Anterior cingulate cortex (tissue), 58 donors: ENCODE measurements at regions not wholly inside any gene's neighbourhood (a gene's known extent, or its start where the extent isn't known, plus 50 kb on each side); places are given as distances from the start of the nearest gene placed in this dataset.
"Not testable (repeated sequence)": the region's sequence is repeated elsewhere in the genome, so short reads cannot be mapped to it uniquely, and the experiment has no call there.

ENCODE experiments used
- DNase-seq, 58 donors: peaks; one replicate each; lab custom pipeline; 2025; lab: John Stamatoyannopoulos, UW

DNA sequence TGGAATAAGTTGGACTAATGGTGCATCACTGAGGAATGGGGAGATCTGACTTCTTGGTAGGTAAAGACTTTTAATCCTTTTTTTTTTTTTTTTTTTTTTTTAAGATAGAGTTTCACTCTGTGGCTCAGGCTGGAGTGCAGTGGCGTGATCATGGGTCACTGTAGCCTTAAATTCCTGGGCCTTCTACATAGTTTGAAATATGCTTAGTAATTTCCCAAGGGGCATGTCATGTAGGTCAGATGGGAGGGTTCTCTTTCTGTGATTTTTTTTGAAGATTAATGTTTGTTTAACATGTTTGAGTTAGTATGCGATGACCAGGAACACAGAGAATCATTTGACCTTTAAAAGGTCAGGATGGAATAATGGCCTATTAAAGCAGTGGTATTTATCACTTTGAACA lies 129.1 kb downstream of the S1PR1 start:
- no peak for DNase-seq

DNA sequence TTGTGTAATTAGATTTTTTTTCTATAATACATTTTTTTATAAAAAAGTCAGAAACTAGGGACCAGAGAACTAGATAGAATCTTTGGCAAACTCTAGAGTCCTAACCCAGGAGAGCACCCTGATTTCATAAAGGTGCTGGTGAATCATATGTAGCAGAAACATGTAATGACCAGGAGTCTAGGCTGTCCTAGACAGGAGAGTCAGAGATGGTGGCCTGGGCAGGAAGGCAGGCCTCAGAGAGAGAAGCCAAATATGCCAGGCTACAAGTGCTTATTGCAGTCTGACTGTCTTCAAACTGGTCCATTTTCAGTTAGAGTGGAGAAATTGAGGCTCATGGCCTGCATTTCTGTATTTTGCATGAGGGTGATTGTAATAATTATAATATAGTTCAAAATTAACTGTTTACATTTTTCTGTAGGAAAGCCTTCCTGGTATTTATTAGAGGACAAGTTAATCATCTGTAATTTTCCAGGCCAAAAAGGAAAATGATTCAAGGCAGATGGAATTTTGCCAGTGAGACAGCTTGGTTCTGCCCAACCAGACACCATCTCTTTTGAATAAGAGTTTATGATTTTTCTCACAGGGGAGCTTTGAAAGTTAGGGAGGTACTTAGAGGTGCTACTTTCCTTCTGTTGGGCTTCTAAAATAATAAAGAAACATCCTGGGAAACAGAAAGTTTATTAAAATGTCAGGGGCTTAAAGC lies 129.8 kb downstream of the S1PR1 start:
- DNase-seq = no peak

DNA sequence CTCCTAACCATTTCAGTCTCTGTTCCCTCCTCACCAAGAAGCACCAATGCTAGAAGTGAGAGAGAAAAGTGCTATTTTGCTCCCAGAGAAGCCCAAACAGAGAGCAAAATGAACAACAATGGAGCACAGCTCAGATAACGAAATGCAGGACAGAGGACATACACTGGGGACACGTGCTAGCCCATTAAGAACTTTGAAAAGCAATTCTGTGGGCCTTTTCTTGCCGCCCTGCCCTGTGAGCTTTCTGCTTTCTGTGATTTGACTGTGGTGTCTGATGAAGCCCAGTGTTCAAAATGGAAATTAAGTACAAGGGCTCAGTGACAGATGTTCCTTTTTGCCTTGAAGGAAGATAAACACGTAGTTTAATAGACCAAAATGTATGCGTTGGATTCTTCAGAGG lies 130.8 kb downstream of the S1PR1 start:
- no peak for DNase-seq

DNA sequence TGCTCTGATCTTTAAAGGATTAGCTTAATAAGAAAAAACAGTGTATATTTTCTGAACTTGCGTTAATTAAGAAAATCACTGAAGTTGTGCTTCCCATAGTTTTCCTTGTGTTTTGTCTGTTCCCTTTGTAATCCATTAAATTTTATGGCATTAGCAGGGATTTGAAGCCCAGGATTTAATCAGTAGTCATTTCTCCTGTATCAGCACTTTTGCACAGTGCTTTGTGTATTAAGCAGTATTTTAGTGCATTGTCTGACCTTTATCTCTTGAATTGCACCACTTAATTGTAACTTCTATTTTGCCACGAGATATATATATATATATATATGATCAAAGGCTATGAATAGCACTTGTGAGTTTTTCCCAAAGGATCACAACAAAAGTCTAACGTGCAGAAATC lies 133.7 kb downstream of the S1PR1 start:
- DNase-seq = no peak

DNA sequence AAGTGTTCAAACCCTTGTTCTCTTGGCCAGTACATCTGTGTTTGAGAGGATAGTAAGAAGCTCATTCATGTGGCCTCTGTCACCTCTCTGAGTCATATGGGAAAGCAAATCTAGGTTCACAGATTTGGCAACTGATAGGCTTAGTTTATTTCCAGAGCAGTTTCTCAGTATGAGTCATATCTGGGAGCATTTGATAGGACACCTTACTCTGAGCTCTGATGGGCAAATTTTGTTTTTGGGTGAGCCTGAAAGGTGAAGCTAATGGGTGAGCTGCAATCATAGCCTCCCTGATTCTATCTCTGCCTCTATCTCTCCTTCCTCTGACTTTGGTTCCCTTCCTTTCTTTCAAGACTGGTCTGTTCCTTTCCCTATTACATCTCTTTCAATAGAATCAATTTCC lies 134.4 kb downstream of the S1PR1 start:
- no peak for DNase-seq

DNA sequence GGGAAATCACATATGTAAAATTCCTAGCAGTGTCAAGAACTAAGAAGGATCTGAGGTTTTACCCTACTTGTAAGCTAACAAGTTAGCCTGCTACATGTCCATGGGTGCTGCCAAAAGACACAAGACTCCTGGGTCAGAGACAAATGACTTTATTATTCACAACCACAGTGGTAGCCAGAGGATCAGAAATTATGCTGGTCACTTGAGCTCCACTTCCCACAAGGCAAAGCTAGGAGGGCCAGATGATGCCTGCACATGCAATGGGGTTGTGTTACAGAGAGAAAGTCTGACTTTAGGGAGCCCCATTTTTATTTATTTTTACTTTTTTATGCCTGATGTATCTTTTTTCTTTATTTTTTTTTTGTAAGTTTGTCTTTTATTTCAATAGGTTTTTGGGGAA lies 136.8 kb downstream of the S1PR1 start:
- no peak for DNase-seq

DNA sequence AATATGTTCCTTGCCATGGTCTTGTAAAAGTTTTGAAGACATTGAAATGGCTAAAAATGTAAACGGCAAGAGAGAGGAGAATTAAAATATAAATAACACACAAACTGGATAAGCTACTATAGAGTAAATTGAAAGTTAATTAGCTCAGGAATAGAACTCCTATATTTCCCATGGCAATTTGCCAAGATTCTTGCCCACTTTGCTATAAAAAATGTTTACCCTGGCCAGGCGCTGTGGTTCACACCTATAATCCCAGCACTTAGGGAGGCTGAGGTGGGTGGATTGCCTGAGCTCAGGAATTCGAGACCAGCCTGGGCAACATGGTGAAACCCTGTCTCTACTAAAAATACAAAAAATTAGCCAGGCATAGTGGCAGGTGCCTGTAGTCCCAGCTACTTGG lies 138.6 kb downstream of the S1PR1 start:
- not testable (repeated sequence) for DNase-seq

DNA sequence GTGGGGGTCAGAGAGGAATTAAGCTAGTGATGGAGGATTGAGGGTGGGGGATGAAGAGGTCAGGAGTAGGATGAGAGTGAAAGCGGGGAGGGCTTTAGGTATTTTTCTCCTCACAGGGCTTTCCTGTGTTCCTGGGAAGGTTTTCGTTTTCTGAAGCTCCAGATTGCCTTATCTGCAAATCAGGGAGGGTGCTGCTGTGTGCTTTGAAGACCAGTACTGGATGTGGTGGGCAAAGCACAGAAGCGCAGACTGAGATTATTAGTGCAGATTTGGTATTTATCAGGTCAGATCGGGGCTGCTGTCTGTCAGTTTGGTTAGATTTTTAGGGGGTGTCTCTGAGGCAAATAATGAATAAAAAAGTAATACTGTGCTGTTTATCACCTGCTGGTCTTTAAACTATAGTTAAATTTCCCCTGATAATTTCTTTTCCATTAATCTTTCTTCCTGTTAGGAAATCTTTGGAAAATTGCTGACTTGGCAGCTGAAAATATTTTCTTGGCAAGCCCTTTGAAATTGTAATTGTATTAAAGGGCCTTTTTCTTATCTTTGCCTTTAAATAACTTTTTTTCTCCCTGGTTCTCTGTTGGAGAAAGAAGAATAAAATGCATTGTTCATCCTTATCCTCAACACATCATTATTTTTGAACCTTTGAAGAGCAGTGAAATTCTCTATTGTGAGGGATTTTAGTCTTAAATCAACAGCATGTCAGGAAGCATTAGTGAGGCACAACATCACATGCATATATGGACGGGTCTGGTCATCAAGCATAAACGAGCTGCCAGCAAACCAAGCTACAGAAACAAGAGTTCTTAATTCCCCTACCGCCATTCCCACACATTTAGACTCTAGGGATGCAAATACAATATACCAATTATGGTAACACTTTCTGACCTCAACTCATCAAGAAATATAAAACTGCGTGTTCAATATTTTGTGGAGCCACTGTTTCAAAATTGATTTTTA lies 139.6 kb downstream of the S1PR1 start:
- DNase-seq = no peak

DNA sequence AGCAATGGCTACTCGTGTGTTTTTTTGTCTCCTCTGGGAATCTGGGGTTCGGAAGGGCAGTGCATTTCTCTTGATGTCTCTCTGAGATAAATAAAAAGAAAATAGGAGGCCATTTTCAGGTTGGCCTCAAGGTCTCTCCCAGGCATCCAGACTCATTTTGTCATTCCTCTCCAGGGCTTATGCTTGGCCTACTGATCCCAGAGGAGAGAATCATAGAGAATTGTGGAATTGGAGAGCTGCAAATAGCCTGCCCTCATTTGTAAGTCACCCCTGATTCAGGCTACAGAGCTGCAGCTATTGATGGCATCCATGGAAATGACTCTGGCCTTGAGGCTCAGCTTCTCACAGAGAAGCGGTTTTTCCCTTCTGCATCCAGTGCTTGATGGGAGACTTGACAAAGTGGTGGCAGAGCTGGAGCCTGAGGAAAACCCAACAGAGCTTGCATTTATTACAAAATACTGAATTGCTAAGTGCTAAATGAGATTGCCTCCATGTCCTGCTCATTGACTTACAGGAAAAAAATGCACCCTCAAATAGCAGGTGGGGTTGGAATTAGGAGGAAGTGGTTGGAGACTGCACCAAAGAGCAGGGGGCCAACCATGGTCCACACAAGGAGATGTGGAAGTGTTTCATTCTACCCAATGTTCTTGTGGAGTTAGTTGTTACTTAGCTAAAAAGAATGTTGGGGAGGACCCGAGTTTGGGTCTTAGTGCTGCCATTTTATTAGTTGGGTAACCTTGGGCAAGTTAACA lies 140.4 kb downstream of the S1PR1 start:
- DNase-seq = no peak

DNA sequence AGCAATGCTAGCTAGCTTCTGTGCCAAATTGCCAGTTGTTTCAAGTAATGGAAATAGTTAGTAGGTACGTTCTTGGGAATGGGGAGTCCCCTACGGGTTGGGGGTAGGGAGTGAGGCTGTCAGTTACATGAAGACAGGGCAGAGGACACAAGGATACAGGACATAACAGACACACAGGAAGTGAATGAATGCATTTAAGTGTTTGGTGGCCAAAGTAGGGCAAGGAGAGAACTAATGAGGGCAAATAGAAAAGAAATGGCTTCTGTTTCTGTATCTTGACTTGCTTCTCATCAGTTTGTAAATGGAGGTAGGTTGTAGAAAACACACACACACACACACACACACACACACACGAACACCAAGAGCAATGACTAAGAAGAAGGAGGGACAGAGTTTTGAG lies 142.2 kb downstream of the S1PR1 start:
- DNase-seq = no peak

DNA sequence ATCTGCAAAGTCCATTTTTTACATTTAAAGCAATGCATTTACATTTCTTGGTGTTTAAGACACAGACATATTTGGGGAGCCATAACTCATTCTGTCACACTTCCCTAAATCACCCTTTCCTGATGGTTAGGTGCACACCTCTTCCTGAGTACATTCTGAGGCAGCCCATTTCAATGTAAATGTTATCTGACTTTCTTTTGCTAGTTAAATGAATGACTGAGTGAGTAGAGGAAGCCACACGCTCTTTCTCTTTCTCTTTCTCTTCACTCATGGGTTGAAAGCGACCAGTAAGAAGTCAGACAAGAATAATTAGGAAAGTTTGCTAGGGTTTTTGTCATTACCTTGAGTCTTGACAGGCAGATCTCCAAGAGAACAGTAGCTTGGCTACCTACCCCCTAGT lies 143.1 kb downstream of the S1PR1 start:
- no peak for DNase-seq

DNA sequence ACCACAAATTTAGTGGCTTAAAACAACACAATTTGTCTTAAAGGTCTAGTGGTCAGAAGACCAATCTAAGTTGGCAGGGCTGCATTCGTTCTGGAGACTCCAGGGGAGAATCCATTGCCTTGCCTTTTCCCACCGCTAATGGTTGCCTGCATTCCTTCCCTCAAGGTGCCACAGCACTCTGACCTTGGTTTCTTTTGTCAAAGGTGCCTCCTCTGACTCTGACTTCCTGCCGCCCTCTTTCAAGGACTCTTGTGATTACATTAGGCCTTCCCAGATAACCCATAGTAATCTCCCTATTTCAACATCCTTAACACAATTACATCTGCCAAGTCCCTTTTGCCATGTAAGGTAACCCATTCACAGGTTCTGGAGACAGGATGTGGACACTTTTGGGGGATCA lies 145.3 kb downstream of the S1PR1 start:
- DNase-seq = no peak

DNA sequence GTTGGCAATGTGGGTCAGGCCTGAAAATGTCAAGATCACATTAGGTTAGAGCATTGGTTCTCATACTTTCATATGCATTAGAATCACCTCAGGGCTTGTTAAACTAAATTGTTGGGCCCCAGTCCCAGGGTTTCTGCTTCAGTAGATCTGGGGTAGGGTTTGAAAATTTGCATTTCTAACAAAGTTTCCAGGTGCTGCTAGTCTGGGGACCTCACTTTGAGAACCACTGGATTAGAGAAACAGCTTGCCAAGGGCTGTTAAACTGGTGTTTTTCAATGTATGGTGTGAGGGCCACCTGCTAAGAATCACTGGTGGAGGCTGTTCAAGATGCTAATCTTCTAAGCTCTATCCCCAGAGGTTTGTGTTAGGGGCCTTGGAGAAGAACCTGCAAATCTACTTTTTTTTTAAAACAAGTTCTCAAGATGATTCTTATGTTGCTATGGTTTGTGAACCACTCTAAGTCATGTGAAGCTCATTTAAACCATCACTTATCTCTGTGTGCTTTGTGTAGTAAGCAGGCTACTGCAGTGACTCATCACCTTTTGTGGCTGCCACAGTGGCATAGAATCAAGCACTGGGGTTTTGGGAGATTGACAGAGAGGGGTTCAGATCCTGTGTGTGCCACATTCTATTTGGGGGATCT lies 152.2 kb downstream of the S1PR1 start:
- DNase-seq = no peak

DNA sequence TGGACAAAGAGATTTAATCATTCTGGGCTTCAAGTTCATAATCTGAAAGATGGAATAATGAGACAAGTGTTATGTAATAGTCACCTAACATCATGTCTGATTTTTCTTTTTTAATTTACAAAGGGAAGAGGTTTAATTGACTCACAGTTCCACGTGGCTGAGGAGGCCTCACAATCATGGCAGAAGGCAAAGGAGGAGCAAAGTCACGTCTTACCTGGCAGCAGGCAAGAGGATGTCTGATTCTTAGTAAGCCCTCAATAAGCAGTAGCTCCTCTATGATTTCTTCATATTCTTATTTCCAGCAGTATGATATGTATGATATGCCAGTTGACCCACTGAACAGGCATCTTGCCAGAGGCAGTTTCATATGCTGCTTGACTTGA lies 152.7 kb downstream of the S1PR1 start:
- DNase-seq = no peak

DNA sequence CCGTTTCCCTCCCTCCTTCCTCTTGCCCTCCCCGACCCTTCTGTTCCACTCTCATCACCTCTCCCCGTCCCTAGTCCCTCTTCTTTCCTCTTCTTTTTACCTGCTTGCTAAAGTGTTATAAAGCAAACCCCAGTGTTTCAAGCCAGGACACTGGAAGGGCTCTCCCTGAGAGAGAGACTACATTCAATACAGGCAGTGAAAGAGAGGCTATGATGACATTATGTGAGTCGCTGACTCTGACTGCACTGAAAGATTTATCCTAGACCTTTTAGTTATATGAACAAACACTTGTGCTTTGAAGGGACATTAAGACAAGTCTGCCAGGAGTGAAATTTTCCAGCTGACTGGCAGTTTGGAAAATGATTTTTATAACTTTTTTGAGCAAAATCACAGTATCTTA lies 155.7 kb downstream of the S1PR1 start:
- no peak for DNase-seq

DNA sequence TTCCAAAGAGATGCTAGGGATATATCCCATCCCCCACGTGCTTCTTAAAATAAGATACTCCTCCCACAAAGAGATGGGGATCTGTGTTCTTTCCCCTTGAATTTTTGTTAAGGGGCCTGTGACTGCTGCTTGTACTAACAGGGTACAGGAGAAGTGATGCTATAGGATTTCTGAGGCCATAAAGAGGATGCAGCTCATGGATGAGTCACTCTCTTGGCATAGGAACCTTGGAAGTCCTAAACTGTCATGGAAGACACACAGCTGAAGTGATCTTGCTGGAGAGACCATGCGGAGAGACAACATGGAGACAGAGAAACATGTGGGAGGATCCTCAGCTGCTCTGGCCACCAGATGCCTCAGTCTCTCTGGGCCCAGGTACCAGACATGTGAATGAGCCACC lies 157.2 kb downstream of the S1PR1 start:
- DNase-seq = no peak

DNA sequence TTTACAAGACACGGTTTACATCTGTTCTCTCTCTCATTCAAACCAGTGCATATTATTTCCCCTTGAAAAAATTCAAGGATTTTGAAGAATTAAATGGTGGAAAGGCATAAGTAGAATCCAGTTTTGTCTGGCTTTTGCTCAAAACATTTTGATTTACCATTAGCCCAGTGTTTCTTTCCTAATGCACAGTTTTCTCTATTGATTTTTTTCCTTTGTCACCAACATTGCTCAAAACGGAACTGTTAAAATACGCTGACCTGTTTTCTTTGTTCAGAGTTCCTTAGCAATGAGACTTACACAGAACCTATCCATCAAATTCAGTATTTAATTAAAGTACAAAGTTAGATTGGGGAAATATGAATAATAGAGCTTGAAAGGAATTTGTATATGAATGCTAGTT lies 162.4 kb downstream of the S1PR1 start:
- DNase-seq = no peak

DNA sequence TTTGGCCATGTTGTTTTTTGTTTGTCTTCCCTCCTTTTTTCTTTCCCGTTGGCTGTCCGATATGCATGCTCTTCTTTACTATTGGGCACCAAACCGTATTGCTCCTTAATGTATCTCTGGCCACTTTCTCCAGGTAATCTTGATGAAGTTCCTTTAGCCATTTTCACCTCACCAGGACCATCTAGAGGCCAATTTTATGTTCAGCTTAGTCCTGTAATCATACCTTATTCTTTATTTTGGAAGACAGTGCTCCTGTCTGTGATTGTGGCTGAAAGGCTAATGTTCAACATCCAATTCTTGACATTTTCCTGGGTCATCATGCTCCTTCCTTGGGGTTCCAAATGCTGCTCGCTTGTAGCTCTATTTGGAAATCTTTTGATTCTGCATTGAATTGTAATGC lies 169.5 kb downstream of the S1PR1 start:
- no peak for DNase-seq

DNA sequence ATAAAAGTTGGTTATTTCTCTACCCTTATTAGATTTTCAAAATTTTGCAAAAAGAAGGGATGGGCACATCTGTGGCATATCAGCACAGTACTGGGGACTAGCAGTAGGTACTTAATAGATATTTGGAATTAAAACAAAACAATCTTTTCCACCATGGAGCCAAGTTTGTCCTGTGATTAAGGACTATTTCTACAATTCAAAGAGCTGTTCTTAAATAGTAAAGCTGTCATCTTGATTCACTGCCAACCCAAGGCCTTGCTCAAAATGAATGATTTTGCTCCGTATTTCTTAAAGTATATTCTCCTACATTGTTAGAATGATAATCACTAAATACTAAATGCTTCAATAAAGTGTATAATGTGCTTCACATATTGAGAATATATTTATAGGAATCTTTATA lies 169.9 kb downstream of the S1PR1 start:
- DNase-seq = no peak

DNA sequence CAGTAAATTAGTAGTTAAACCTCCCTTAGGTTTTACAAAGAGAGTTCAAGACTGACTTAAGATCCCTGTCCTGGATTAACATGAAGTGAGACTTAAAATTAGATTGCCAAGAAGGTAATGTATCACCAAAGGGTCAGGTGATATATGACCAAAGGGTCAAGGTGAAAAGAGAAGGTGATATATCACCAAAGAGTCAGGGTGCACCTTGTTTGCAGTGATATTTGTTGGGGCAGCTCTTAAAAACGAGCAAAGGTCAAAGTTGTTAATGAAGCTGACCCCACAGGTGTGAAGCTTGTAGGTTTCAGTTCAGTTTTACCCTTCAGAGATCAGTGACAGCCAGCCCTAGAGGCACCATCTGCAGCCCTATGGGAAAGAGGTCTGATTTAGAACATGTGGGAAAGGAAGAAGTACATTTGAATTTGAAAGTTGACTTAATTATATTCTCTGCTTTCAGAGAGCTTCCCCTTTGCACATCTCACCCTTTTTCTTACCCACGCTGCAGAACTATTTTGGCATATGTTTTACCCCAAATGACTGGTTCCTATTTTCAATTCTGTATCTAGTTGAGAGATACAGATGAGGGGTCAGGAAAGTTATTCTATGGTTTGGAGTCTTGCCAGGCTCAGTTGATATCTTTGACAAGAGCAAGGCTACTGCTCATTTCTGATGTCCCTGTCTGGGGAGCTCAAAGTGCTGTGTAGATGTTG lies 170.8 kb downstream of the S1PR1 start:
- DNase-seq = no peak
